VCaP (cell line): ENCODE measurements at regions not wholly inside any gene's neighbourhood (a gene's known extent, or its start where the extent isn't known, plus 50 kb on each side); places are given as distances from the start of the nearest gene placed in this dataset.
A peak's percentile ranks its signal among the peaks of the same experiment; 100 is the strongest.

ENCODE experiments used
- H3K27ac ChIP-seq: fragments of 450-650 bp; 2 replicates; pipeline ENCODE4 v1.5.1; 2017
- CTCF ChIP-seq: fragments of 450-650 bp; conservative IDR thresholded peaks from 2 replicates; pipeline ENCODE4 v1.5.1; 2017; ENCODE audit warnings: mild to moderate bottlenecking, moderate library complexity

- TF ChIP-seq CTCF: no peak
- peak overlapping the region; percentile 9; the same call in 1 of the 2 replicates for H3K27ac ChIP-seq
Measured at GRCh38 chr13:105463011-105463501, 1072.4 kb downstream of the EFNB2 start.

- no peak for TF ChIP-seq CTCF
- H3K27ac ChIP-seq: no peak overlapping the region
Measured at GRCh38 chr13:105462098-105462497, 1073.4 kb downstream of the EFNB2 start.

- H3K27ac ChIP-seq: no peak overlapping the region
- TF ChIP-seq CTCF: no peak
Measured at GRCh38 chr13:105452895-105453294, 1082.6 kb downstream of the EFNB2 start.

GRCh38 chr13:105450784-105451183 lies 1084.7 kb downstream of the EFNB2 start:
- TF ChIP-seq CTCF: no peak
- no peak overlapping the region for H3K27ac ChIP-seq

GRCh38 chr13:105448811-105449210 lies 1086.7 kb downstream of the EFNB2 start:
- no peak overlapping the region for H3K27ac ChIP-seq
- no peak for TF ChIP-seq CTCF

- H3K27ac ChIP-seq: no peak overlapping the region
- TF ChIP-seq CTCF: no peak
Measured at GRCh38 chr13:105446197-105446596, 1089.3 kb downstream of the EFNB2 start.

- H3K27ac ChIP-seq: no peak overlapping the region
- no peak for TF ChIP-seq CTCF
Measured at GRCh38 chr13:105445796-105446195, 1089.7 kb downstream of the EFNB2 start.
